Smooth muscle cell (in vitro differentiated cells): ENCODE measurements at regions not wholly inside any gene's neighbourhood (a gene's known extent, or its start where the extent isn't known, plus 50 kb on each side); places are given as distances from the start of the nearest gene placed in this dataset.
"Not testable (repeated sequence)": the region's sequence is repeated elsewhere in the genome, so short reads cannot be mapped to it uniquely, and the experiment has no call there.

Source experiments
- DNase-seq: peaks from one replicate; lab custom pipeline; 2025; ENCODE audit not compliant: unreplicated experiment; lab: John Stamatoyannopoulos, UW
- H2AFZ ChIP-seq: fragments of 200-600 bp; sonication (generic); 2 replicates; pipeline ENCODE4 v1.6.0; 2016; ENCODE audit warnings: antibody characterized with exemption, low read depth, mild to moderate bottlenecking
- H3F3A ChIP-seq: fragments of 200-600 bp; sonication (generic); 2 replicates; pipeline ENCODE4 v1.6.0; 2017; ENCODE audit warnings: antibody characterized with exemption, low read depth
- H3K27ac ChIP-seq: fragments of 200-600 bp; sonication (generic); 2 replicates; pipeline ENCODE4 v1.5.1; 2016; ENCODE audit warnings: low read depth, mild to moderate bottlenecking
- H3K27me3 ChIP-seq: fragments of 200-600 bp; sonication (generic); 2 replicates; pipeline ENCODE4 v1.6.1; 2016; ENCODE audit warnings: low read depth, mild to moderate bottlenecking
- H3K36me3 ChIP-seq: fragments of 200-600 bp; sonication (generic); 2 replicates; pipeline ENCODE4 v1.5.1; 2016; ENCODE audit warnings: low read depth
- H3K4me1 ChIP-seq: fragments of 200-600 bp; sonication (generic); 2 replicates; pipeline ENCODE4 v1.5.1; 2016; ENCODE audit warnings: low read depth
- H3K4me2 ChIP-seq: fragments of 200-600 bp; sonication (generic); 2 replicates; pipeline ENCODE4 v1.6.0; 2016; ENCODE audit warnings: mild to moderate bottlenecking
- H3K4me3 ChIP-seq: fragments of 200-600 bp; sonication (generic); 2 replicates; pipeline ENCODE4 v1.5.1; 2016; ENCODE audit warnings: mild to moderate bottlenecking
- H3K79me2 ChIP-seq: fragments of 200-600 bp; sonication (generic); 2 replicates; pipeline ENCODE4 v1.6.0; 2016; ENCODE audit warnings: low read depth, mild to moderate bottlenecking
- H3K9ac ChIP-seq: fragments of 200-600 bp; sonication (generic); 2 replicates; pipeline ENCODE4 v1.6.0; 2016; ENCODE audit warnings: low read depth
- H3K9me3 ChIP-seq: fragments of 200-600 bp; sonication (generic); replicated peaks from 2 replicates; pipeline ENCODE4 v1.5.1; 2016; ENCODE audit warnings: low read depth
- H4K20me1 ChIP-seq: fragments of 200-600 bp; sonication (generic); 2 replicates; pipeline ENCODE4 v1.6.0; 2016; ENCODE audit warnings: low read depth
- WGBS: methylation state at CpG from one replicate; pipeline ENCODE4 v1.1.7; 2016; ENCODE audit warnings: low lambda C conversion rate; 5-methylcytosine and 5-hydroxymethylcytosine counted together
- TF ChIP-seq, protein P1 (sequence below): fragments of 200-600 bp; sonication (generic); IDR thresholded peaks from 2 replicates; pipeline ENCODE4 v1.5.1; 2017; ENCODE audit warnings: borderline replicate concordance, mild to moderate bottlenecking, antibody characterized with exemption; ENCODE audit not compliant: insufficient read depth, poor library complexity, severe bottlenecking

DNA sequence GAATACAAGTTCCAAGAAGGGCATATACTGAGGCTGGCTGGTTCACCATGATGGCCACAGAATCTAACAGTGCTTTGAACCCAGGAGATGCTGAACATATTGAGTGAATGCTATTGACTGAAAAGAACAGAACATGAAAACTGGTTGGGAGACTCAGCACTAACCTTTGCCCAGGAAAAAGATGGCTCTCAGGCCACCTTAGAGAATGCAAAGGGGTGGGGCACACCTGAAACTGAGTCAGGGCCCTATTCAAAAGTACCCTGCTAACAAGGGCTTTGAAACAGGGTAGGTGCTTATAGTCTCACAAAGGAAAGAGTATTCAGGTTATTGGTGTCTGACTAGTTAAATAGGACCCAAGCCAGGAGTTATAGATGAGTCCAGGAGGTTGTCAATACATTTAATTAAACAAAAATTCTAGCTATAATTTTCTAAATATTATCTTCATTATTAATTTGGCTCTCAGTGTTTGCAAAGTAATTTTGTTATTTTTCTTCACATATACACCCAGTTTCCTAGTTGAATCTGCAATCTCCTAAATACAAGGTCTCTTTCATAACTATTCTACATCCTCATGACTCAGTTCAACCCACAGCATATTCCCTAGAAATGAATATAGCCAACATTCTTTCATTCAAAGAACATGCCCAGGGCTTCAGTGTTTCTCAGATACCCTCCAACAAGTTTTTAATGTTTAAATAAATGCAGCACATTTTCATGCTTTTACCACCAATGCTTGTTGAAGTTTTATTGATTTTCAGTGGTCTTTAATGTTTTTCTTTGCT is 144.2 kb upstream of the RAPGEF2 start:
- TF ChIP-seq, protein P1, sequence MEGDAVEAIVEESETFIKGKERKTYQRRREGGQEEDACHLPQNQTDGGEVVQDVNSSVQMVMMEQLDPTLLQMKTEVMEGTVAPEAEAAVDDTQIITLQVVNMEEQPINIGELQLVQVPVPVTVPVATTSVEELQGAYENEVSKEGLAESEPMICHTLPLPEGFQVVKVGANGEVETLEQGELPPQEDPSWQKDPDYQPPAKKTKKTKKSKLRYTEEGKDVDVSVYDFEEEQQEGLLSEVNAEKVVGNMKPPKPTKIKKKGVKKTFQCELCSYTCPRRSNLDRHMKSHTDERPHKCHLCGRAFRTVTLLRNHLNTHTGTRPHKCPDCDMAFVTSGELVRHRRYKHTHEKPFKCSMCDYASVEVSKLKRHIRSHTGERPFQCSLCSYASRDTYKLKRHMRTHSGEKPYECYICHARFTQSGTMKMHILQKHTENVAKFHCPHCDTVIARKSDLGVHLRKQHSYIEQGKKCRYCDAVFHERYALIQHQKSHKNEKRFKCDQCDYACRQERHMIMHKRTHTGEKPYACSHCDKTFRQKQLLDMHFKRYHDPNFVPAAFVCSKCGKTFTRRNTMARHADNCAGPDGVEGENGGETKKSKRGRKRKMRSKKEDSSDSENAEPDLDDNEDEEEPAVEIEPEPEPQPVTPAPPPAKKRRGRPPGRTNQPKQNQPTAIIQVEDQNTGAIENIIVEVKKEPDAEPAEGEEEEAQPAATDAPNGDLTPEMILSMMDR, result no peak
- Histone ChIP-seq H3K4me3 (no peak overlapping the region), H3K27ac (no peak overlapping the region), H2AFZ (no peak overlapping the region), H3K36me3 (no peaks in the 10 kb centered on the region), H3K79me2 (no peaks in the 10 kb centered on the region), H3K9ac (no peak overlapping the region), H3F3A (no peaks in the 10 kb centered on the region), H3K4me2 (no peak overlapping the region), H3K4me1 (no peaks in the 10 kb centered on the region), H4K20me1 (no peaks in the 10 kb centered on the region), H3K9me3 (no peaks in the 10 kb centered on the region), H3K27me3 (no peaks in the 10 kb centered on the region)
- DNase-seq, result no peak

DNA sequence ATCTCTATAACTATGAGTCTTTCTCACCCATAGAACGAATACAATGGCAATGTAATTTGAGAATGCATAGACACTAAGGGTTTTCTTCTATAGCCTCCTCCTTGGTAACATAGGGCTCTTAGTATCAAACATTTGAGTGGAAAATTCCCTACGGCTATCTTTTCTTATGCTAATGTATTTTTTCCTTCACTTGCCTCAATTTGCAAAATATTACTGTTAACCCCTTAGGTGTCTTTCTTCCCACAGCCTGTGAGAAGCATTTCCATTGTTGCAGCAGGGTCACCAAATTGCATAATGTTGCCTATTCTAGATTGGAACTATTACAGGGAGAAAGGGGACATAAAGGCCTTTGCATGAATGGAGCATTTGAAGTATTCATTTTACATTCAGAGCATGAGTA is 140.5 kb upstream of the RAPGEF2 start:
- Histone ChIP-seq H3K36me3 (no peaks in the 10 kb centered on the region), H3K9me3 (no peaks in the 10 kb centered on the region), H4K20me1 (no peaks in the 10 kb centered on the region), H3K9ac (no peak overlapping the region), H3K27me3 (no peaks in the 10 kb centered on the region), H3K27ac (no peak overlapping the region), H2AFZ (no peak overlapping the region), H3K4me1 (no peaks in the 10 kb centered on the region), H3F3A (no peaks in the 10 kb centered on the region), H3K4me2 (no peak overlapping the region), H3K79me2 (no peaks in the 10 kb centered on the region), H3K4me3 (no peak overlapping the region)
- 48% methylated on average over 2 of the region's 2 CpGs for WGBS
- TF ChIP-seq, protein P1, result no peak
- DNase-seq, result no peak

GRCh38 chr4:158963282-158963681 is 139.6 kb upstream of the RAPGEF2 start:
- WGBS, result 92% methylated on average over 2 of the region's 2 CpGs

DNA sequence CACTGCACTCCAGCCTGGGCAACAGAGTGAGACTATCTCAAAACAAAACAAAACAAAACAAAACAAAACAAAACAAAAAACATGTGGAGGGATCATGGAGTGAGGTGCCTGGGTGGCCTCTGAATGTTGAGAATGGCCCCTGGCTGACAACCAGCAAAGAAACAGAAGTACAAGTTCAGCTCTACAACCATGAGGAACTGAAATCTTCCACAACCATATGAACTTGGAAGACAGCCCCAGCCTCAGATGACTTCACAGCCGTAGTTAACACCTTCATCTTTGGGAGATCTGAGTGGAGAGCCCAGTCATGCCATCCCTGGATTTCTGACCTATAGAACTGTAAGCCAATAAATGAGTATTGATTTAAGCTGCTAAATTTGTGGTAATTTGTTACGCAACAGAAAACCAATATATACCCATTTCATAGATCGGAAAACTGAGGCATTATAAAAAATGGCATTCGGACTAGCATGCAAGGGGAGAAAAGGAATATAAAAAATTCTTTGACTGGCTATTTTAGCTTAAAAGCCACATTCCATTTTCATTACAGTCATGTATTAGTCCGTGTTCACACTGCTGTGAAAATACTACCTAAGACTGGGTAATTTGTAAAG is 138.7 kb upstream of the RAPGEF2 start:
- no peak for DNase-seq
- no peaks in the 10 kb centered on the region for H4K20me1 ChIP-seq
- no peak overlapping the region for H3K9ac ChIP-seq
- H3K9me3 ChIP-seq, result no peaks in the 10 kb centered on the region
- H3K4me2 ChIP-seq, result no peak overlapping the region
- H3F3A ChIP-seq, result no peaks in the 10 kb centered on the region
- TF ChIP-seq, protein P1, result no peak
- 96% methylated on average over 5 of the region's 5 CpGs for WGBS
- H3K4me3 ChIP-seq, result no peak overlapping the region
- H3K4me1 ChIP-seq, result no peaks in the 10 kb centered on the region
- no peaks in the 10 kb centered on the region for H3K36me3 ChIP-seq
- H3K79me2 ChIP-seq, result no peaks in the 10 kb centered on the region
- no peaks in the 10 kb centered on the region for H3K27me3 ChIP-seq
- H2AFZ ChIP-seq, result no peak overlapping the region
- no peak overlapping the region for H3K27ac ChIP-seq

More at GRCh38 chr4:158963282-158963681, 139.6 kb upstream of the RAPGEF2 start:
- not testable (repeated sequence) for H3K27ac ChIP-seq, H3K4me2 ChIP-seq, H3F3A ChIP-seq, H3K79me2 ChIP-seq, H3K4me3 ChIP-seq, DNase-seq, H3K4me1 ChIP-seq, H3K9ac ChIP-seq, H2AFZ ChIP-seq, H3K9me3 ChIP-seq, H3K36me3 ChIP-seq, H3K27me3 ChIP-seq, H4K20me1 ChIP-seq
